ENCODE measurements at regions not wholly inside any gene's neighbourhood (a gene's known extent, or its start where the extent isn't known, plus 50 kb on each side); places are given as distances from the start of the nearest gene placed in this dataset.

DNA sequence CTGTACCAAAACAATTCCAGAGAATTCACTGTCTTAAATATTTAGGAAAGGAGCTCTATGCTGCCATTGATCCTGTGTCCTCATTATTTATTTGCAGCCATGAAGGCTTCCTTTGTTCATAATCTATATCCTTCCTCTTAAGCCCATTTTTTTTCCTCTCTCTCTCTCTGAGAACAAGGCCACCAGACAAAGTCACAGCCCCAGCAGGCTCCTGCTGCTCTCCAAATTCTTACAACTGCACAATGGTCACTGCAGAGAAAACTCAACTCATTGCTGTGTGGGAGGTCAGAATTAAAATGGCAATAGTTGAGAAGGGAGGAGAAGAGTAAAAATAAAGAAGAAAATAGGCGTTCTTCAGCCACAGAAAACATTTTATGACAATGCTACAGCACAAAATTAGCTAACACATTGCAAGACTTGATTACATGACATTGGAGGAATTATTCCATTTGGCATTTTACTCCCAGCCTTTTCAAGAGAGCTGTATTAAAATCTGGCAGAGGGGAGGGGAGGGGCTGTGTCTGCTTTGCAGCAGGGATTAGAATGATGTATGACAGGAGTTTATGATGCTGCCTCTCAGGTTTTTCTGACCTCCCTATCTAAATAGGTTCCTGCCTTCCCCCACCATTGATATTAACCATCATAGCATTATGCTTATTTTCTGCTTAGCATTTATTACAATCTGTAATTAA is 399.7 kb upstream of the THBS1 start:
- TF ChIP-seq, protein P1, sequence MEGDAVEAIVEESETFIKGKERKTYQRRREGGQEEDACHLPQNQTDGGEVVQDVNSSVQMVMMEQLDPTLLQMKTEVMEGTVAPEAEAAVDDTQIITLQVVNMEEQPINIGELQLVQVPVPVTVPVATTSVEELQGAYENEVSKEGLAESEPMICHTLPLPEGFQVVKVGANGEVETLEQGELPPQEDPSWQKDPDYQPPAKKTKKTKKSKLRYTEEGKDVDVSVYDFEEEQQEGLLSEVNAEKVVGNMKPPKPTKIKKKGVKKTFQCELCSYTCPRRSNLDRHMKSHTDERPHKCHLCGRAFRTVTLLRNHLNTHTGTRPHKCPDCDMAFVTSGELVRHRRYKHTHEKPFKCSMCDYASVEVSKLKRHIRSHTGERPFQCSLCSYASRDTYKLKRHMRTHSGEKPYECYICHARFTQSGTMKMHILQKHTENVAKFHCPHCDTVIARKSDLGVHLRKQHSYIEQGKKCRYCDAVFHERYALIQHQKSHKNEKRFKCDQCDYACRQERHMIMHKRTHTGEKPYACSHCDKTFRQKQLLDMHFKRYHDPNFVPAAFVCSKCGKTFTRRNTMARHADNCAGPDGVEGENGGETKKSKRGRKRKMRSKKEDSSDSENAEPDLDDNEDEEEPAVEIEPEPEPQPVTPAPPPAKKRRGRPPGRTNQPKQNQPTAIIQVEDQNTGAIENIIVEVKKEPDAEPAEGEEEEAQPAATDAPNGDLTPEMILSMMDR (IDR thresholded peaks at IDR 0.05; ENCODE audit: poor library complexity, severe bottlenecking) = no peak
- TF ChIP-seq, protein P2, sequence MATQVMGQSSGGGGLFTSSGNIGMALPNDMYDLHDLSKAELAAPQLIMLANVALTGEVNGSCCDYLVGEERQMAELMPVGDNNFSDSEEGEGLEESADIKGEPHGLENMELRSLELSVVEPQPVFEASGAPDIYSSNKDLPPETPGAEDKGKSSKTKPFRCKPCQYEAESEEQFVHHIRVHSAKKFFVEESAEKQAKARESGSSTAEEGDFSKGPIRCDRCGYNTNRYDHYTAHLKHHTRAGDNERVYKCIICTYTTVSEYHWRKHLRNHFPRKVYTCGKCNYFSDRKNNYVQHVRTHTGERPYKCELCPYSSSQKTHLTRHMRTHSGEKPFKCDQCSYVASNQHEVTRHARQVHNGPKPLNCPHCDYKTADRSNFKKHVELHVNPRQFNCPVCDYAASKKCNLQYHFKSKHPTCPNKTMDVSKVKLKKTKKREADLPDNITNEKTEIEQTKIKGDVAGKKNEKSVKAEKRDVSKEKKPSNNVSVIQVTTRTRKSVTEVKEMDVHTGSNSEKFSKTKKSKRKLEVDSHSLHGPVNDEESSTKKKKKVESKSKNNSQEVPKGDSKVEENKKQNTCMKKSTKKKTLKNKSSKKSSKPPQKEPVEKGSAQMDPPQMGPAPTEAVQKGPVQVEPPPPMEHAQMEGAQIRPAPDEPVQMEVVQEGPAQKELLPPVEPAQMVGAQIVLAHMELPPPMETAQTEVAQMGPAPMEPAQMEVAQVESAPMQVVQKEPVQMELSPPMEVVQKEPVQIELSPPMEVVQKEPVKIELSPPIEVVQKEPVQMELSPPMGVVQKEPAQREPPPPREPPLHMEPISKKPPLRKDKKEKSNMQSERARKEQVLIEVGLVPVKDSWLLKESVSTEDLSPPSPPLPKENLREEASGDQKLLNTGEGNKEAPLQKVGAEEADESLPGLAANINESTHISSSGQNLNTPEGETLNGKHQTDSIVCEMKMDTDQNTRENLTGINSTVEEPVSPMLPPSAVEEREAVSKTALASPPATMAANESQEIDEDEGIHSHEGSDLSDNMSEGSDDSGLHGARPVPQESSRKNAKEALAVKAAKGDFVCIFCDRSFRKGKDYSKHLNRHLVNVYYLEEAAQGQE (IDR thresholded peaks at IDR 0.05; ENCODE audit: borderline replicate concordance) = no peak
- TF ChIP-seq POLR2AphosphoS5 (IDR thresholded peaks at IDR 0.05) (no peak), EP300 (conservative IDR thresholded peaks at IDR 0.05; ENCODE audit: poor library complexity, severe bottlenecking) (no peak), EZH2 (IDR thresholded peaks at IDR 0.05; ENCODE audit: borderline replicate concordance, insufficient read depth, low read length, poor library complexity, severe bottlenecking) (no peak), RAD21 (conservative IDR thresholded peaks at IDR 0.05) (no peak), MXI1 (conservative IDR thresholded peaks at IDR 0.05; ENCODE audit: poor library complexity, severe bottlenecking) (no peak), SMC3 (conservative IDR thresholded peaks at IDR 0.05; ENCODE audit: poor library complexity) (no peak), TAF1 (IDR thresholded peaks at IDR 0.05; ENCODE audit: low read depth) (no peak)
